Activated T-helper 1 cell treated with anti-CD3 and anti-CD28 coated beads, Interleukin-12 subunit alpha, Interleukin-12 subunit beta, Interleukin-2, Interleukin-4 antibody, amounts not matched to agents 30 ng/mL and 10 ng/mL and 1 ng/mL, durations not matched to agents 14 hours and 24 hours and 36 hours (primary cell): ENCODE measurements at regions not wholly inside any gene's neighbourhood (a gene's known extent, or its start where the extent isn't known, plus 50 kb on each side); places are given as distances from the start of the nearest gene placed in this dataset.

Experiments
- DNase-seq: peaks from one replicate; pipeline ENCODE4 v3.0.0; 2021; ENCODE audit warnings: low spot score
- H3K27ac Mint-ChIP-seq: one replicate; pipeline ENCODE4 v1.8.0; 2021; ENCODE audit warnings: mild to moderate bottlenecking, mixed read lengths
- H3K27me3 Mint-ChIP-seq: one replicate; pipeline ENCODE4 v1.8.0; 2022; ENCODE audit warnings: mild to moderate bottlenecking, moderate library complexity, mixed read lengths; ENCODE audit not compliant: insufficient read depth
- H3K36me3 Mint-ChIP-seq: one replicate; pipeline ENCODE4 v1.8.0; 2021; ENCODE audit warnings: low read depth, mixed read lengths
- H3K4me1 Mint-ChIP-seq: one replicate; pipeline ENCODE4 v1.8.0; 2021; ENCODE audit warnings: low read depth, mixed read lengths
- H3K4me3 Mint-ChIP-seq: one replicate; pipeline ENCODE4 v1.8.0; 2021; ENCODE audit warnings: mild to moderate bottlenecking, moderate library complexity, mixed read lengths
- H3K9me3 Mint-ChIP-seq: one replicate; pipeline ENCODE4 v1.8.0; 2021; ENCODE audit warnings: mixed read lengths
- intact Hi-C: fragments of 100-400 bp; cut with micrococcal nuclease; formaldehyde crosslinking; loops from one replicate; pipeline ENCODE4 v1.15.1; 2024

- no peak for DNase-seq
- H3K4me1 Mint-ChIP-seq, result no peaks in the 10 kb centered on the region
- no peak overlapping the region for H3K27ac Mint-ChIP-seq
- no peak overlapping the region for H3K4me3 Mint-ChIP-seq
- H3K9me3 Mint-ChIP-seq, result no peaks in the 10 kb centered on the region
- no peaks in the 10 kb centered on the region for H3K36me3 Mint-ChIP-seq
- intact Hi-C loops, result loop anchor here (5.0 to 10.0 kb wide), 4 partner anchors 182 to 1647 kb away; no protein-coding TSS in a partner anchor
- H3K27me3 Mint-ChIP-seq, result no peaks in the 10 kb centered on the region
Observed at GRCh38 chr1:239899747-239900146, 191.9 kb upstream of the FMN2 start.

GRCh38 chr1:239906394-239906793 is 185.3 kb upstream of the FMN2 start:
- no peaks in the 10 kb centered on the region for H3K9me3 Mint-ChIP-seq

GRCh38 chr1:239909898-239910297 is 181.8 kb upstream of the FMN2 start:
- Mint-ChIP-seq H3K4me3 (no peak overlapping the region), H3K4me1 (no peaks in the 10 kb centered on the region), H3K27ac (no peak overlapping the region), H3K36me3 (no peaks in the 10 kb centered on the region), H3K27me3 (peaks cover 1% of the 10 kb centered on the region), H3K9me3 (no peaks in the 10 kb centered on the region)
- DNase-seq, result no peak
- intact Hi-C loops, result no loop called here

More at GRCh38 chr1:239906394-239906793, 185.3 kb upstream of the FMN2 start:
- H3K4me3 Mint-ChIP-seq, result no peak overlapping the region
- H3K27ac Mint-ChIP-seq, result no peak overlapping the region
- no peak for DNase-seq
- peaks cover 1% of the 10 kb centered on the region for H3K27me3 Mint-ChIP-seq
- H3K4me1 Mint-ChIP-seq, result no peaks in the 10 kb centered on the region
- H3K36me3 Mint-ChIP-seq, result no peaks in the 10 kb centered on the region
- intact Hi-C loops, result no loop called here

- no peak overlapping the region for H3K4me3 Mint-ChIP-seq
- DNase-seq, result no peak
- no peak overlapping the region for H3K27ac Mint-ChIP-seq
- H3K36me3 Mint-ChIP-seq, result no peaks in the 10 kb centered on the region
- intact Hi-C loops, result no loop called here
- peaks cover 4% of the 10 kb centered on the region for H3K27me3 Mint-ChIP-seq
- H3K9me3 Mint-ChIP-seq, result no peaks in the 10 kb centered on the region
- H3K4me1 Mint-ChIP-seq, result no peaks in the 10 kb centered on the region
Observed at GRCh38 chr1:239912471-239912870, 179.2 kb upstream of the FMN2 start.

- Mint-ChIP-seq H3K27ac (no peak overlapping the region), H3K4me1 (no peaks in the 10 kb centered on the region), H3K36me3 (no peaks in the 10 kb centered on the region), H3K27me3 (peaks cover 4% of the 10 kb centered on the region), H3K9me3 (no peaks in the 10 kb centered on the region), H3K4me3 (no peak overlapping the region)
- intact Hi-C loops, result no loop called here
- no peak for DNase-seq
Observed at GRCh38 chr1:239913141-239913585, 178.5 kb upstream of the FMN2 start.

- no peaks in the 10 kb centered on the region for H3K36me3 Mint-ChIP-seq
- intact Hi-C loops, result no loop called here
- DNase-seq, result no peak
- no peak overlapping the region for H3K4me3 Mint-ChIP-seq
- H3K4me1 Mint-ChIP-seq, result no peaks in the 10 kb centered on the region
- H3K27ac Mint-ChIP-seq, result no peak overlapping the region
- H3K27me3 Mint-ChIP-seq, result peaks cover 3% of the 10 kb centered on the region
- H3K9me3 Mint-ChIP-seq, result no peaks in the 10 kb centered on the region
Observed at GRCh38 chr1:239914751-239915231, 176.9 kb upstream of the FMN2 start.

GRCh38 chr1:239918634-239919033 is 173.0 kb upstream of the FMN2 start:
- no peaks in the 10 kb centered on the region for H3K36me3 Mint-ChIP-seq
- DNase-seq, result no peak
- no peak overlapping the region for H3K4me3 Mint-ChIP-seq
- H3K9me3 Mint-ChIP-seq, result no peaks in the 10 kb centered on the region
- peaks cover 3% of the 10 kb centered on the region for H3K27me3 Mint-ChIP-seq
- peaks cover 6% of the 10 kb centered on the region for H3K4me1 Mint-ChIP-seq
- no peak overlapping the region for H3K27ac Mint-ChIP-seq
- intact Hi-C loops, result no loop called here

- H3K4me1 Mint-ChIP-seq, result peaks cover 6% of the 10 kb centered on the region
- no peaks in the 10 kb centered on the region for H3K36me3 Mint-ChIP-seq
- H3K9me3 Mint-ChIP-seq, result no peaks in the 10 kb centered on the region
- no peak for DNase-seq
- intact Hi-C loops, result no loop called here
- H3K27ac Mint-ChIP-seq, result no peak overlapping the region
- peaks cover 3% of the 10 kb centered on the region for H3K27me3 Mint-ChIP-seq
- no peak overlapping the region for H3K4me3 Mint-ChIP-seq
Observed at GRCh38 chr1:239920214-239920613, 171.5 kb upstream of the FMN2 start.

GRCh38 chr1:239922778-239923522 is 168.7 kb upstream of the FMN2 start:
- DNase-seq, result no peak
- intact Hi-C loops, result no loop called here
- H3K9me3 Mint-ChIP-seq, result no peaks in the 10 kb centered on the region
- no peaks in the 10 kb centered on the region for H3K36me3 Mint-ChIP-seq
- no peaks in the 10 kb centered on the region for H3K27me3 Mint-ChIP-seq
- no peak overlapping the region for H3K27ac Mint-ChIP-seq
- peaks cover 6% of the 10 kb centered on the region for H3K4me1 Mint-ChIP-seq
- H3K4me3 Mint-ChIP-seq, result no peak overlapping the region

GRCh38 chr1:239924741-239925350 is 166.8 kb upstream of the FMN2 start:
- DNase-seq, result no peak
- Mint-ChIP-seq H3K36me3 (no peaks in the 10 kb centered on the region), H3K27ac (no peak overlapping the region), H3K4me1 (peaks cover 6% of the 10 kb centered on the region), H3K27me3 (no peaks in the 10 kb centered on the region), H3K4me3 (no peak overlapping the region), H3K9me3 (no peaks in the 10 kb centered on the region)
- intact Hi-C loops, result no loop called here

GRCh38 chr1:239926184-239926583 is 165.5 kb upstream of the FMN2 start:
- no peaks in the 10 kb centered on the region for H3K36me3 Mint-ChIP-seq
- peaks cover 6% of the 10 kb centered on the region for H3K4me1 Mint-ChIP-seq
- no peaks in the 10 kb centered on the region for H3K9me3 Mint-ChIP-seq
- H3K27me3 Mint-ChIP-seq, result no peaks in the 10 kb centered on the region
- intact Hi-C loops, result no loop called here
- H3K27ac Mint-ChIP-seq, result no peak overlapping the region
- no peak for DNase-seq
- no peak overlapping the region for H3K4me3 Mint-ChIP-seq

GRCh38 chr1:239929317-239929716 is 162.4 kb upstream of the FMN2 start:
- Mint-ChIP-seq H3K4me3 (no peak overlapping the region), H3K27ac (no peak overlapping the region), H3K9me3 (no peaks in the 10 kb centered on the region), H3K27me3 (no peaks in the 10 kb centered on the region), H3K36me3 (no peaks in the 10 kb centered on the region), H3K4me1 (no peaks in the 10 kb centered on the region)
- no peak for DNase-seq
- intact Hi-C loops, result no loop called here

- Mint-ChIP-seq H3K4me3 (no peak overlapping the region), H3K4me1 (no peaks in the 10 kb centered on the region), H3K27ac (no peak overlapping the region), H3K36me3 (no peaks in the 10 kb centered on the region), H3K9me3 (no peaks in the 10 kb centered on the region), H3K27me3 (no peaks in the 10 kb centered on the region)
- no peak for DNase-seq
- intact Hi-C loops, result no loop called here
Observed at GRCh38 chr1:239930686-239931262, 160.9 kb upstream of the FMN2 start.
